ENCODE measurements at regions not wholly inside any gene's neighbourhood (a gene's known extent, or its start where the extent isn't known, plus 50 kb on each side); places are given as distances from the start of the nearest gene placed in this dataset.

DNA sequence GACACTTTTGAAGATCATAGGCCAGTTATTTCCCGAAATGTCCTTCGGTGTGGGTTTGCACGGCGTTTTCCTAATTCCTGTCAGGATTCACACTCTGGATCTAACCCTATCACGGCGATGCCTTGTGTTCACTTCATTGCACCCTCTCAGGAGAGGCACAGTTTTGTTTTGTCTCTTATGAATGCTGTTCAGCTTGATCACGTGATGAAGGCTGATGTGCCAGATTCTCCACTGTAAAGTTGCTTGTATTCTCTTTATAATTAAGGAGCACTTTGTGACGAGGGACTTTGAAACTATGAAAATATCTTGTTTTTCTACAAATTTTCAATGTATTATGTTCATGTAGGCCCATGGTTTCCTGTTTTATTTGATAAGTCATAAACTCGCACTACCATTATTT is 568.1 kb downstream of the ACTR3B start:
- H3K4me3 Mint-ChIP-seq = no peak overlapping the region
- Histone ChIP-seq H3K27ac (ENCODE audit: low read depth in 1 of 2, low read length in 2 of 2) (no peak overlapping the region), H3K9ac (ENCODE audit: insufficient read depth, low read length, poor library complexity, severe bottlenecking) (no peak overlapping the region), H3K79me2 (ENCODE audit: insufficient read depth, low read length) (no peaks in the 10 kb centered on the region), H3K4me1 (ENCODE audit: control insufficient read depth in 1 of 2, insufficient read depth in 2 of 2, low read length in 2 of 2) (no peaks in the 10 kb centered on the region), H3K4me2 (replicated peaks; ENCODE audit: extremely low read depth, low read length, poor library complexity, severe bottlenecking) (no peak overlapping the region), H3K27me3 (ENCODE audit: control insufficient read depth in 2 of 2, insufficient read depth in 2 of 2, low read length in 2 of 2) (no peaks in the 10 kb centered on the region), H4K20me1 (ENCODE audit: insufficient read depth, low read length) (no peaks in the 10 kb centered on the region), H3K36me3 (replicated peaks in 1 of 2; ENCODE audit: control insufficient read depth in 1 of 2, insufficient read depth in 2 of 2, low read length in 2 of 2) (no peaks in the 10 kb centered on the region), H3K4me3 (replicated peaks in 1 of 3; ENCODE audit: low read depth in 2 of 3, low read length in 3 of 3) (no peak overlapping the region), H2AFZ (ENCODE audit: insufficient read depth, low read depth, low read length, poor library complexity, severe bottlenecking) (no peak overlapping the region), H3K9me3 (replicated peaks in 1 of 2; ENCODE audit: control insufficient read depth in 1 of 2, insufficient read depth in 1 of 2, low read length in 2 of 2) (peaks cover 42 to 50% of the 10 kb centered on the region in 2 donors)
- TF ChIP-seq CTCF (IDR thresholded peaks at IDR 0.05) = no peak
- no peaks in the 10 kb centered on the region for H3K4me1 Mint-ChIP-seq
- no peaks in the 10 kb centered on the region for H3K36me3 Mint-ChIP-seq
- WGBS (ENCODE audit: insufficient coverage) = 98% methylated on average over 6 of the region's 9 CpGs
- DNase-seq = no peak
- no peak overlapping the region for H3K27ac Mint-ChIP-seq
- intact Hi-C loops (cut with micrococcal nuclease) = no loop called here
- peaks cover 15 to 44% (median 20%) of the 10 kb centered on the region in 7 donors for H3K9me3 Mint-ChIP-seq
- no peaks in the 10 kb centered on the region for H3K27me3 Mint-ChIP-seq (ENCODE audit: low read depth in 3 of 3)

- Mint-ChIP-seq H3K36me3 (no peaks in the 10 kb centered on the region), H3K4me1 (no peaks in the 10 kb centered on the region), H3K9me3 (peaks cover 8 to 34% (median 16%) of the 10 kb centered on the region in 7 donors), H3K27me3 (ENCODE audit: low read depth in 3 of 3) (no peaks in the 10 kb centered on the region), H3K4me3 (no peak overlapping the region), H3K27ac (no peak overlapping the region)
- 100% methylated on average over 2 of the region's 3 CpGs for WGBS (ENCODE audit: insufficient coverage)
- Histone ChIP-seq H3K79me2 (ENCODE audit: insufficient read depth, low read length) (no peaks in the 10 kb centered on the region), H3K9ac (ENCODE audit: insufficient read depth, low read length, poor library complexity, severe bottlenecking) (no peak overlapping the region), H3K27ac (ENCODE audit: low read depth in 1 of 2, low read length in 2 of 2) (no peak overlapping the region), H3K27me3 (ENCODE audit: control insufficient read depth in 2 of 2, insufficient read depth in 2 of 2, low read length in 2 of 2) (no peaks in the 10 kb centered on the region), H3K4me3 (replicated peaks in 1 of 3; ENCODE audit: low read depth in 2 of 3, low read length in 3 of 3) (no peak overlapping the region), H3K9me3 (replicated peaks in 1 of 2; ENCODE audit: control insufficient read depth in 1 of 2, insufficient read depth in 1 of 2, low read length in 2 of 2) (peaks cover 28 to 39% of the 10 kb centered on the region in 2 donors), H4K20me1 (ENCODE audit: insufficient read depth, low read length) (no peaks in the 10 kb centered on the region), H3K4me1 (ENCODE audit: control insufficient read depth in 1 of 2, insufficient read depth in 2 of 2, low read length in 2 of 2) (no peaks in the 10 kb centered on the region), H3K4me2 (replicated peaks; ENCODE audit: extremely low read depth, low read length, poor library complexity, severe bottlenecking) (no peak overlapping the region), H2AFZ (ENCODE audit: insufficient read depth, low read depth, low read length, poor library complexity, severe bottlenecking) (no peak overlapping the region), H3K36me3 (replicated peaks in 1 of 2; ENCODE audit: control insufficient read depth in 1 of 2, insufficient read depth in 2 of 2, low read length in 2 of 2) (no peaks in the 10 kb centered on the region)
- no peak for TF ChIP-seq CTCF (IDR thresholded peaks at IDR 0.05)
- intact Hi-C loops (cut with micrococcal nuclease) = no loop called here
- DNase-seq = no peak
These were observed 571.9 kb downstream of the ACTR3B start for GRCh38 chr7:153331427-153331826.

Measured in CD14-positive monocyte (primary cell).